GM12875 (cell line): ENCODE measurements at regions not wholly inside any gene's neighbourhood (a gene's known extent, or its start where the extent isn't known, plus 50 kb on each side); places are given as distances from the start of the nearest gene placed in this dataset.
"Not testable (repeated sequence)": the region's sequence is repeated elsewhere in the genome, so short reads cannot be mapped to it uniquely, and the experiment has no call there.

ENCODE experiments used
- H3K4me3 ChIP-seq: one replicate; pipeline ENCODE4 v1.5.1; 2011; ENCODE audit warnings: low read depth, low read length, control low read depth
- CTCF ChIP-seq: IDR thresholded peaks from 2 replicates; pipeline ENCODE4 v1.5.1; 2011; ENCODE audit warnings: low read depth, mild to moderate bottlenecking, control low read depth, inconsistent platforms, low read length, moderate library complexity, borderline replicate concordance; ENCODE audit not compliant: insufficient read depth

- no peak for TF ChIP-seq CTCF
- H3K4me3 ChIP-seq, result no peak overlapping the region
Measured at GRCh38 chr1:101120868-101121267, 95.3 kb upstream of the DPH5 start.

GRCh38 chr1:101119289-101119688, 93.7 kb upstream of the DPH5 start:
- no peak overlapping the region for H3K4me3 ChIP-seq
- no peak for TF ChIP-seq CTCF

- no peak overlapping the region for H3K4me3 ChIP-seq
- TF ChIP-seq CTCF, result no peak
Measured at GRCh38 chr1:101116006-101116405, 90.4 kb upstream of the DPH5 start.

DNA sequence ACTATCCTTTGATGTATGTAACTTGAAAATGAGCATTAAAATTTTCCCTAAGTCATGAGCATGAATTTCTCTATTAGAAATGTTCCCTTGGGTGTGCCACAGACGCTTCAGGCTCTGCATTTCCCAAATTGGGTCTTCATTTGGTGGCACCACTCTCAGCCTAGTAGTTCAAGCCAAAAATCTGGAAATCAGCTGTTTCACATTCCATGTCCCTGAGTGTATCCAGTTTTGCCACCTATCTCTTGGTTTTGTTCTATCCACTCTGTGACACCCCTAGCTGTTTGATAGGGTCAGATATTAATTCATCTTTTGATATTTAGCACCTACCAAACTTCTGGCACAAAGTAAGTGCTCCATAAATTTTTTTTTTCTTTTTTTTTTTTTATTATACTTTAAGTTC, 89.5 kb upstream of the DPH5 start:
- no peak for TF ChIP-seq CTCF
- H3K4me3 ChIP-seq, result no peak overlapping the region

DNA sequence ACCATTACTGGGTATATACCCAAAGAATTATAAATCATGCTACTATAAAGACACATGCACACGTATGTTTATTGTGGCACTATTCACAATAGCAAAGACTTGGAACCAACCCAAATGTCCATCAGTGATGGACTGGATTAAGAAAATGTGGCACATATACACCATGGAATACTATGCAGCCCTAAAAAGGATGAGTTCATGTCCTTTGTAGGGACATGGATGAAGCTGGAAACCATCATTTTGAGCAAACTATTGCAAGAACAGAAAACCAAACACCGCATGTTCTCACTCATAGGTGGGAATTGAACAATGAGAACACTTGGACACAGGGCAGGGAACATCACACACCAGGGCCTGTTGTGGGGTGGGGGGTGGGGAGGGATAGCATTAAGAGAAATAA, 88.5 kb upstream of the DPH5 start:
- H3K4me3 ChIP-seq, result not testable (repeated sequence)

GRCh38 chr1:101112051-101112780, 86.6 kb upstream of the DPH5 start:
- no peak for TF ChIP-seq CTCF

GRCh38 chr1:101111461-101111860, 85.9 kb upstream of the DPH5 start:
- no peak overlapping the region for H3K4me3 ChIP-seq
- no peak for TF ChIP-seq CTCF

More at GRCh38 chr1:101112051-101112780, 86.6 kb upstream of the DPH5 start:
- H3K4me3 ChIP-seq, result no peak overlapping the region
